K562 (cell line): ENCODE measurements at regions not wholly inside any gene's neighbourhood (a gene's known extent, or its start where the extent isn't known, plus 50 kb on each side); places are given as distances from the start of the nearest gene placed in this dataset.

Experiments
- CREB1 ChIP-seq, 2 experiments: sonication (generic) in 1 of 2; formaldehyde crosslinking in 1 of 2; IDR thresholded peaks; 2 replicates each; pipeline versions ENCODE4 v1.6.1 to v1.8.0; 2012 to 2022; ENCODE audit warnings: inconsistent platforms in 1 of 2, mild to moderate bottlenecking in 1 of 2, missing genetic modification reagents in 1 of 2, moderate library complexity in 1 of 2
- FOXJ2 ChIP-seq: fragments of 200-800 bp; sonication (Bioruptor generic); IDR thresholded peaks from 2 replicates; pipeline ENCODE4 v1.6.1; 2016; ENCODE audit warnings: missing genetic modification characterization, missing compliant biosample characterization
- MTA3 ChIP-seq: fragments of 450-650 bp; formaldehyde crosslinking; IDR thresholded peaks from 2 replicates; pipeline ENCODE4 v1.6.1; 2017; ENCODE audit warnings: mild to moderate bottlenecking, borderline replicate concordance
- RHOXF2B ChIP-seq: fragments of 250-450 bp; sonication (Bioruptor Pico); conservative IDR thresholded peaks from 2 replicates; pipeline ENCODE4 v1.5.1; 2021
- SNRNP70 ChIP-seq: fragments of 200-400 bp; formaldehyde crosslinking; optimal IDR thresholded peaks from 2 replicates; pipeline ENCODE3; 2017; ENCODE audit warnings: low read depth, low read length
- TAF7 ChIP-seq: fragments of 450-650 bp; IDR thresholded peaks from 2 replicates; pipeline ENCODE4 v1.6.1; 2016; ENCODE audit warnings: missing genetic modification characterization, missing compliant biosample characterization
- TSC22D4 ChIP-seq: fragments of 450-650 bp; IDR thresholded peaks from 2 replicates; pipeline ENCODE4 v1.6.1; 2016; ENCODE audit warnings: missing genetic modification characterization, missing biosample characterization, control low read depth
- ZNF3 ChIP-seq: fragments of 250-450 bp; sonication (Bioruptor Pico); IDR thresholded peaks from 2 replicates; pipeline ENCODE4 v1.5.0; 2021; ENCODE audit warnings: mild to moderate bottlenecking, moderate library complexity
- TF ChIP-seq, protein P1 (sequence below): fragments of 450-650 bp; formaldehyde crosslinking; IDR thresholded peaks from 2 replicates; pipeline ENCODE4 v1.4.0; 2020; ENCODE audit warnings: mild to moderate bottlenecking, moderate library complexity
- TF ChIP-seq, protein P2 (sequence below): fragments of 450-650 bp; IDR thresholded peaks from 2 replicates; pipeline ENCODE4 v1.6.1; 2018; ENCODE audit warnings: mild to moderate bottlenecking, low read depth; ENCODE audit not compliant: partially characterized antibody

DNA sequence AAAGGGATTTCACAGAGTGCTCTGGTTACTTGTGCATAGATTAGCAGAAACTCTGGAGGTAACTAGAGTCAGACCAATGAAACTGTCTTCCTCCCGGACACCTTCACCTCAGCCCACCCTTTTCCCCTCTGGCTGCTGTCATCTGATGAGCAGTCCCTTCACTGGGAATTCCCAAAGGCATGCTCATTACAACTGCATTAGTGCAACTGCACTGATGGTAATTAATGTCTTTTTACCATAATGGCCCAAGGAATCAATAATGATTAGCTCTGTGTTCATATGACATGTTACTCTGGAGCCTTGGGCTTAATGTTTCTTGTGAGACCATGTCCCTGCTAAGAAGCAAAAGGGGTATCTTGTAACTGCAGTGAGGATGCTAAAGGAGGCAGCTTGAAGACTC is 304.5 kb downstream of the GRIN2B start (continued):
- TF ChIP-seq, protein P1, sequence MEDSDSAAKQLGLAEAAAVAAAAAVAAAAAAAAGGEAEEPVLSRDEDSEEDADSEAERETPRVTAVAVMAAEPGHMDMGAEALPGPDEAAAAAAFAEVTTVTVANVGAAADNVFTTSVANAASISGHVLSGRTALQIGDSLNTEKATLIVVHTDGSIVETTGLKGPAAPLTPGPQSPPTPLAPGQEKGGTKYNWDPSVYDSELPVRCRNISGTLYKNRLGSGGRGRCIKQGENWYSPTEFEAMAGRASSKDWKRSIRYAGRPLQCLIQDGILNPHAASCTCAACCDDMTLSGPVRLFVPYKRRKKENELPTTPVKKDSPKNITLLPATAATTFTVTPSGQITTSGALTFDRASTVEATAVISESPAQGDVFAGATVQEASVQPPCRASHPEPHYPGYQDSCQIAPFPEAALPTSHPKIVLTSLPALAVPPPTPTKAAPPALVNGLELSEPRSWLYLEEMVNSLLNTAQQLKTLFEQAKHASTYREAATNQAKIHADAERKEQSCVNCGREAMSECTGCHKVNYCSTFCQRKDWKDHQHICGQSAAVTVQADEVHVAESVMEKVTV, result no peak
- TF ChIP-seq, protein P2, sequence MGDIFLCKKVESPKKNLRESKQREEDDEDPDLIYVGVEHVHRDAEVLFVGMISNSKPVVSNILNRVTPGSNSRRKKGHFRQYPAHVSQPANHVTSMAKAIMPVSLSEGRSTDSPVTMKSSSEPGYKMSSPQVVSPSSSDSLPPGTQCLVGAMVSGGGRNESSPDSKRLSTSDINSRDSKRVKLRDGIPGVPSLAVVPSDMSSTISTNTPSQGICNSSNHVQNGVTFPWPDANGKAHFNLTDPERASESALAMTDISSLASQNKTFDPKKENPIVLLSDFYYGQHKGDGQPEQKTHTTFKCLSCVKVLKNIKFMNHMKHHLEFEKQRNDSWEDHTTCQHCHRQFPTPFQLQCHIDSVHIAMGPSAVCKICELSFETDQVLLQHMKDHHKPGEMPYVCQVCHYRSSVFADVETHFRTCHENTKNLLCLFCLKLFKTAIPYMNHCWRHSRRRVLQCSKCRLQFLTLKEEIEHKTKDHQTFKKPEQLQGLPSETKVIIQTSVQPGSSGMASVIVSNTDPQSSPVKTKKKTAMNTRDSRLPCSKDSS, result no peak
- no peak for TF ChIP-seq TSC22D4 (tag)
- no peak for TF ChIP-seq TAF7 (tag)
- no peak for TF ChIP-seq SNRNP70
- no peak for TF ChIP-seq CREB1 (IDR thresholded peaks at IDR 0.05)
- no peak for TF ChIP-seq CREB1 (CRISPR knock-in tag; IDR thresholded peaks at IDR 0.05)
- no peak for TF ChIP-seq FOXJ2 (tag)
- TF ChIP-seq RHOXF2B (CRISPR knock-in tag), result no peak
- TF ChIP-seq ZNF3 (CRISPR knock-in tag), result no peak
- no peak for TF ChIP-seq MTA3
